ENCODE measurements at regions not wholly inside any gene's neighbourhood (a gene's known extent, or its start where the extent isn't known, plus 50 kb on each side); places are given as distances from the start of the nearest gene placed in this dataset.

DNA sequence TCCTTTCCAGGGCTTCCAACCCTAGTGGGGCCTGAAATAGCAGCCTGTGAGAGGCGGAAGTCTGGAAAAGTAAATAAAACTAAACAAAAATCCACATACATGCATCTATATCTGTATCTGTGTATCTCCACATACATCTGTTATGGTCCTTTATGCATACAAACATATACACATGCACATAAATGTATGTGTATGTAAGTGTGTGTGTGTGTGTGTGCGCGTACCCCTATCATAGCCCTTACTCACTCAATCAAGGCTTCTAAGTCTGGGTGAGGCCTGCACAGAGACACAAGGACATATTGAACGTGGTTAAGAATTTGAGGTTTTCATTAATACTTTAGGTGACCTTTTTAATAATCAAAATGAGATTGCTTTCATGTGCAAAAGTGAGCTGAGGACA lies 98.9 kb upstream of the CYRIA start:
- ChIA-PET RAD21 (ENCODE audit: unreplicated experiment) (no interaction called here), CTCF (no interaction called here), POLR2A (no interaction called here), SMC1A (ENCODE audit: uncharacterized antibody, unreplicated experiment) (no interaction called here)
- no peaks in the 10 kb centered on the region; the same call in 2 of the 3 replicates for H3K9me3 ChIP-seq (replicated peaks; ENCODE audit: control insufficient read depth, insufficient read depth, low read length)
- H3K4me2 ChIP-seq (ENCODE audit: control insufficient read depth, insufficient read depth) = no peak overlapping the region
- FAIRE-seq = no peak
- H3K4me1 ChIP-seq (ENCODE audit: control insufficient read depth, insufficient read depth, low read length) = no peaks in the 10 kb centered on the region
- TF ChIP-seq FOXM1 (IDR thresholded peaks at IDR 0.05; ENCODE audit: low read depth, low read length) (no peak), MYC (IDR thresholded peaks at IDR 0.05; ENCODE audit: insufficient read depth, insufficient read length, insufficient replicate concordance, low read length, severe bottlenecking) (no peak), SREBF2 (IDR thresholded peaks at IDR 0.05; ENCODE audit: low read length) (no peak), ZSCAN29 (IDR thresholded peaks at IDR 0.05) (no peak), NR2C2 (IDR thresholded peaks at IDR 0.05; ENCODE audit: borderline replicate concordance, control insufficient read depth, insufficient read length, low read depth) (no peak), JUNB (IDR thresholded peaks at IDR 0.05) (no peak)
- TF ChIP-seq, protein P1, sequence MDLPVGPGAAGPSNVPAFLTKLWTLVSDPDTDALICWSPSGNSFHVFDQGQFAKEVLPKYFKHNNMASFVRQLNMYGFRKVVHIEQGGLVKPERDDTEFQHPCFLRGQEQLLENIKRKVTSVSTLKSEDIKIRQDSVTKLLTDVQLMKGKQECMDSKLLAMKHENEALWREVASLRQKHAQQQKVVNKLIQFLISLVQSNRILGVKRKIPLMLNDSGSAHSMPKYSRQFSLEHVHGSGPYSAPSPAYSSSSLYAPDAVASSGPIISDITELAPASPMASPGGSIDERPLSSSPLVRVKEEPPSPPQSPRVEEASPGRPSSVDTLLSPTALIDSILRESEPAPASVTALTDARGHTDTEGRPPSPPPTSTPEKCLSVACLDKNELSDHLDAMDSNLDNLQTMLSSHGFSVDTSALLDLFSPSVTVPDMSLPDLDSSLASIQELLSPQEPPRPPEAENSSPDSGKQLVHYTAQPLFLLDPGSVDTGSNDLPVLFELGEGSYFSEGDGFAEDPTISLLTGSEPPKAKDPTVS (IDR thresholded peaks at IDR 0.05; ENCODE audit: low read depth, low read length) = no peak
- H2AFZ ChIP-seq (ENCODE audit: control insufficient read depth, low read depth, low read length) = no peak overlapping the region
- H3K36me3 ChIP-seq (ENCODE audit: control insufficient read depth in 2 of 2, insufficient read depth in 2 of 2, low read length in 1 of 2) = no peaks in the 10 kb centered on the region
- H4K20me1 ChIP-seq (ENCODE audit: control insufficient read depth, insufficient read depth) = no peaks in the 10 kb centered on the region
- BruUV-seq (replicated peaks) = no TSS peak
- no peak overlapping the region for H3K27ac ChIP-seq (ENCODE audit: control insufficient read depth, insufficient read depth)
- in situ Hi-C loops (cut with MboI) (loop anchor here (25.0 kb wide), 1 partner anchor 827 kb away; the partner anchor contains the start of gene MYCN), intact Hi-C loops (cut with micrococcal nuclease; ENCODE audit: unreplicated experiment) (no loop called here)
- H3K4me3 ChIP-seq = no peak overlapping the region
- no peak overlapping the region for H3K9ac ChIP-seq (ENCODE audit: control insufficient read depth, insufficient read depth, low read length)
- no peak for DNase-seq (ENCODE audit: low read depth, low spot score)
- H3K79me2 ChIP-seq (ENCODE audit: control insufficient read depth, insufficient read depth, low read length) = no peaks in the 10 kb centered on the region
- 47% methylated on average over 4 of the region's 4 CpGs for WGBS (ENCODE audit: insufficient coverage, insufficient replicate concordance, low lambda C conversion rate, missing lambda C conversion rate)
- no peak for ATAC-seq
- peaks cover 0 to 7% of the 10 kb centered on the region in 2 experiments; a peak in 3 of 4 replicates for H3K27me3 ChIP-seq (replicated peaks in 1 of 2; ENCODE audit: control insufficient read depth in 2 of 2, insufficient read depth in 2 of 2, low read length in 1 of 2)
